Activated naive CD4-positive, alpha-beta T cell treated with anti-CD3 and anti-CD28 coated beads for 36 hours (primary cell): ENCODE measurements at regions not wholly inside any gene's neighbourhood (a gene's known extent, or its start where the extent isn't known, plus 50 kb on each side); places are given as distances from the start of the nearest gene placed in this dataset.
"Not testable (repeated sequence)": the region's sequence is repeated elsewhere in the genome, so short reads cannot be mapped to it uniquely, and the experiment has no call there.

Experiments used
- CTCF ChIA-PET: fragments of 350-600 bp; sonication (Branson Sonifier 250); formaldehyde crosslinking; loops from one replicate; lab custom pipeline; 2021; ENCODE audit warnings: antibody characterized with exemption; lab: Charles Lee
- DNase-seq: peaks from one replicate; pipeline ENCODE4 v3.0.0-alpha.2; 2020
- H3K27ac Mint-ChIP-seq: one replicate; pipeline ENCODE4 v1.8.0; 2021; ENCODE audit warnings: mild to moderate bottlenecking, mixed read lengths
- H3K27me3 Mint-ChIP-seq: one replicate; pipeline ENCODE4 v1.8.0; 2021; ENCODE audit warnings: low read depth, mixed read lengths
- H3K36me3 Mint-ChIP-seq: one replicate; pipeline ENCODE4 v1.8.0; 2021; ENCODE audit warnings: low read depth, mixed read lengths
- H3K4me1 Mint-ChIP-seq: one replicate; pipeline ENCODE4 v1.8.0; 2021; ENCODE audit warnings: low read depth, mixed read lengths
- H3K4me3 Mint-ChIP-seq: one replicate; pipeline ENCODE4 v1.8.0; 2021; ENCODE audit warnings: mild to moderate bottlenecking, moderate library complexity, mixed read lengths
- H3K9me3 Mint-ChIP-seq: one replicate; pipeline ENCODE4 v1.8.0; 2021; ENCODE audit warnings: mixed read lengths
- intact Hi-C: fragments of 100-400 bp; cut with micrococcal nuclease; formaldehyde crosslinking; loops from one replicate; pipeline ENCODE4 v1.15.1; 2023

DNA sequence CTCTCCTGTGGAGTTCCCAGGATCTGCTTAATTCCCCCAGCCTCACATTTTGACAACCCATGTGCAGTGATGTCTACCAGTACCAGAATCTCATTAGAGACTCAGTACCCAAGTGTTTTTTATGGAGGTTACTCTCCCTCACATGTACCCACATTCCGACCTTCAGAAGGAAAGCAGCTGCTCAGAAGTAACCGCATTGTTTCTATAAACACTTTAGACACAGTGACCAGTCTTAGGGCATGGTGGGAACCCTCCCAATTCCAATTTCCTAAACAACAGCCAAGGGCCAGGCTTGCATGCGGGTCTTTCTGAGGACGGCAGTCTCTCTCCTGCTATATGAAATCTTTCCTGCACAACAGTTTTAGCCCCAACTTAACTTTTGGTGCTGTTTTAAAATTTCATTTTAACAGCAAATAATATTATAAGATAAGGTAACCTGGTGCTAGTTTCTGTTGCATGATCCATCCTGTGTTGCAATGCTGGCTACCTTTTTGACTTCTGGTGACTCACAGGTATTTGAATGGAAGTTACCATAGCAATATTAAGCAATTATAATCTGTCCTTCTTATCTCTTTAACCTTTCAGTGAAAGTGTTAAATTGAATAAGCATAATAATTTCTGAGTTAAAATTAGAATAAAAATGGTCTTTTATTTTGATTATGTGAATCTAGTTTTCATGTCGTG is 98.3 kb upstream of the THOC3 start:
- H3K27ac Mint-ChIP-seq, H3K4me3 Mint-ChIP-seq, H3K4me1 Mint-ChIP-seq, CTCF ChIA-PET, H3K36me3 Mint-ChIP-seq, intact Hi-C loops, DNase-seq, H3K27me3 Mint-ChIP-seq, H3K9me3 Mint-ChIP-seq: not testable (repeated sequence)

GRCh38 chr5:176067162-176067561 is 99.0 kb upstream of the THOC3 start:
- H3K9me3 Mint-ChIP-seq, DNase-seq, H3K36me3 Mint-ChIP-seq, CTCF ChIA-PET, H3K4me3 Mint-ChIP-seq, H3K27ac Mint-ChIP-seq, intact Hi-C loops, H3K4me1 Mint-ChIP-seq, H3K27me3 Mint-ChIP-seq: not testable (repeated sequence)

- H3K9me3 Mint-ChIP-seq, H3K36me3 Mint-ChIP-seq, H3K4me1 Mint-ChIP-seq, intact Hi-C loops, H3K27me3 Mint-ChIP-seq, CTCF ChIA-PET, H3K4me3 Mint-ChIP-seq: not testable (repeated sequence)
- peak; percentile 50 for DNase-seq
- peak overlapping the region; percentile 36 for H3K27ac Mint-ChIP-seq
These were observed 99.8 kb upstream of the THOC3 start for GRCh38 chr5:176067948-176068347.

DNA sequence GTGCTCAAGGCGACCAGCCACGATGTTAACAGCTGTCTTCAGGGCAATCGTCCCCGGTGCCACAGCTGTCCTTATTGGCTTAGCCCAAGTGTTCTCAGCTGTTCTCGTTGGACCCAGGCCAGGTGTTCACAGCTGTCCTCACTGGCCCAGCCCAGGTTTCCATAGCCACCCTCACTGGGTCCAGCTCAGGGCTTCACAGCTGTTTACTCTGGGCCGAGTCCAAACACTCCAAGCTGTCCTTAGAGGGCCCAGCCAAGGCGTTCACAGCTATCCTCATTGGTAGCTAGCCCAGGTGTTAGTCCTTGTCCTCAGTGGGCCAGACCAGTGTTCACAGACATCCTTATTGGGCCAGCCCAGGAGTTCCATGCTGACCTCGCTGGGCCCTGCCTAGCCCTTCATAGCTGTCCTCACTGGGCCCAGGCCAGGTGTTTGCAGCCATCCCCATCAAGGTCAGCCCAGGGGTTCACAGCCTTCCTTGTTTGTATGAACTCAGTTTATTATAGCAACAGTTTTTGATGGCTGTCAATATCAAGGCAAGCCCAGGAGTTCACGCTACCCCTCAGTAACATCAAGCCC is 106.0 kb upstream of the THOC3 start:
- H3K27ac Mint-ChIP-seq, CTCF ChIA-PET, H3K4me1 Mint-ChIP-seq, H3K27me3 Mint-ChIP-seq, H3K36me3 Mint-ChIP-seq, DNase-seq, H3K4me3 Mint-ChIP-seq, H3K9me3 Mint-ChIP-seq, intact Hi-C loops: not testable (repeated sequence)

DNA sequence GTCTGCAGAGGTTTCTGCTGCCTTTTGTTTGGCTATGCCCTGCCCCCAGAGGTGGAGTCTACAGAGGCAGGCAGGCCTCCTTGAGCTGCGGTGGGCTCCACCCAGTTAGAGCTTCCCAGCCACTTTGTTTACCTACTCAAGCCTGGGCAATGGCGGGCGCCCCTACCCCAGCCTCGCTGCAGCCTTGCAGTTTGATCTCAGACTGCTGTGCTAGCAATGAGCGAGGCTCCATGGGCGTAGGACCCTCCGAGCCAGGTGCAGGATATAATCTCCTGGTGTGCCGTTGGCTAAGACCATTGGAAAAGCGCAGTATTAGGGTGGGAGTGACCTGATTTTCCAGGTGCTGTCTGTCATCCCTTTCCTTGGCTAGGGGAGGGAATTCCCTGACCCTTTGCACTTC is 115.6 kb upstream of the THOC3 start:
- H3K4me3 Mint-ChIP-seq, H3K27me3 Mint-ChIP-seq, DNase-seq, intact Hi-C loops, H3K36me3 Mint-ChIP-seq, H3K9me3 Mint-ChIP-seq, H3K27ac Mint-ChIP-seq, H3K4me1 Mint-ChIP-seq, CTCF ChIA-PET: not testable (repeated sequence)

GRCh38 chr5:176103083-176103482 is 135.0 kb upstream of the THOC3 start:
- CTCF ChIA-PET, H3K27me3 Mint-ChIP-seq, intact Hi-C loops, H3K9me3 Mint-ChIP-seq, H3K36me3 Mint-ChIP-seq, DNase-seq, H3K4me1 Mint-ChIP-seq, H3K4me3 Mint-ChIP-seq, H3K27ac Mint-ChIP-seq: not testable (repeated sequence)

DNA sequence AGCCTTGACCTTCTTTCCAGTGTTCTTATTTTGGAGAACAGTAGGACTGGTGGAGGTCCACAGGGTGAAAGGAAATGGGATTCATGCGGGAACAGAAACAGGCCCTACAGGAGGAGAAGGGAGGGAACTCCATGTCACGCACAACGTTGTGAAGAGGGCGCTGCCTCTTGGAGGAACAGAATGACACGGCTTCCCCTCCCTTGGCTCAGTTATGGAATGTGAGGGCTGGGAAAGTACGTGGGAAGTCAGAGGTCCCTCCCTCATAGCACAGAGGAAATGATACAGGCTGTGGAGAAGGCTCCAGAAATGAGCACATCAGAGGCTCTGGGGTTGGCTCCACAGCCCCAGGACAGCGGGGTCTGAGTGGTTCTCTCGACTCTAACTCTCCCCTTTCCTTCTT is 125.3 kb upstream of the SIMC1 start:
- H3K9me3 Mint-ChIP-seq, H3K36me3 Mint-ChIP-seq, CTCF ChIA-PET, H3K4me3 Mint-ChIP-seq, DNase-seq, H3K27ac Mint-ChIP-seq, H3K27me3 Mint-ChIP-seq, H3K4me1 Mint-ChIP-seq, intact Hi-C loops: not testable (repeated sequence)

GRCh38 chr5:176113673-176114335 is 124.4 kb upstream of the SIMC1 start:
- CTCF ChIA-PET, H3K4me3 Mint-ChIP-seq, H3K27ac Mint-ChIP-seq, H3K36me3 Mint-ChIP-seq, H3K9me3 Mint-ChIP-seq, intact Hi-C loops, H3K27me3 Mint-ChIP-seq, H3K4me1 Mint-ChIP-seq, DNase-seq: not testable (repeated sequence)

DNA sequence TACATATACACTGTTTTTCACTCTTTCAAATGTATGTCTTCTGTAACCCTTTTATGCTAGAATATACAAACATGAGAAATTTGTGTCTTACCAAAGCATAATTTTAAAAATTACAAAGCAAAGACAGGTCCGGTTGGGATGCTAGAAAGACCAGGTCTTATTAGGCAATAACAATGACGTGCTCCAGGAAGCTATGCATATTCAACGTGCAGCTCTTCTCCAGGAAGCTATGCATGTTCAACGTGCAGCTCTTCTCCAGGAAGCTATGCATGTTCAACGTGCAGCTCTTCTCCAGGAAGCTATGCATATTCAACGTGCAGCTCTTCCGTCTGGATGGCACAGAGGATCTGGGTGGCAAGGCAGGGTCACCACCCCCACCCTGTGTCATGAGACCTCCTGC is 123.4 kb upstream of the SIMC1 start:
- CTCF ChIA-PET, DNase-seq, H3K9me3 Mint-ChIP-seq, H3K27me3 Mint-ChIP-seq, intact Hi-C loops, H3K36me3 Mint-ChIP-seq, H3K27ac Mint-ChIP-seq, H3K4me1 Mint-ChIP-seq, H3K4me3 Mint-ChIP-seq: not testable (repeated sequence)

DNA sequence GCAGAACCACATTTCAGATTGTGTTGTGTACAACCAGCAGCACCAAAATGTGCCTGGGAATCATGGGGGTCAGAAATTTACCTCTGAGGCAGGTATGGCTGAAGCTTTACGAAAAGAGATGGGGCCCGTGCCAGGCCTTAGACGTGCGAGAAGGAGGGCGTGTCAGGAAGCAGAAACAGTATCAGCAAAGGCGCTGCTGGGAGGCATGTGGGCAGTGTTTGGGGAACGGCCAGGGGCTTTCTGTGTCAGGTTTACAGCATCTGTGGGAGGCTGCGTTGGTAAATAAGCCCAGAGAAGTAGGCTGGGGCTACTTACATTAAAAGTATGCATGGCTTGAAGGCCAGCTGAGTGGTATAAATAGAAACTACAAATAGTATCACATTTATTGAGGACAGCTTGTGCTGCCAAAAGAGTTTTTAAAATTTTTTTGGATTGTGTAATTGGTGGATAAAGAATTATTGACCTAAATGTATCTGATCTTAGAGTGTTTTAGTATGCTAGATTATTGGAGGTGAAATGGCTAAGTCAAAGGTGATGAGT is 120.5 kb upstream of the SIMC1 start:
- intact Hi-C loops, H3K4me3 Mint-ChIP-seq, H3K36me3 Mint-ChIP-seq, H3K27ac Mint-ChIP-seq, DNase-seq, CTCF ChIA-PET, H3K4me1 Mint-ChIP-seq, H3K27me3 Mint-ChIP-seq, H3K9me3 Mint-ChIP-seq: not testable (repeated sequence)

DNA sequence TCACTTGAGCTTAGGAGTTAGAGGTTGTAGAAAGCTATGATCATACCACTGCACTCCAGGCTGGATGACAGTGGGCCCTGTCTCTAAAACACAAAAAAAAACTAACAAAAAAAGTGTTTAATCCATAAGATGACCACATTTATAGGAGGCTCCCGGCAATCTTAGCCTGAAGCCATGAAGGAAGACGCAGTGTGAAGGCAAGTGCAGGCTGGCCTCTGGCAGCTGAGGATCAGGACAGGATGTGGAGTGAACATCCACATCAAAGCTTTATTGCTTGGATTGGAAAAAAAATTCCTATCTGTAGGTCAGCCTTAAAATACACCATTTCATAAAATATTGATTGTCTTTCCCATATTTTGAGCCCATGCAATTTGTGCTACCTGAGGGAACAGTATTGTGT is 115.9 kb upstream of the SIMC1 start:
- DNase-seq, H3K36me3 Mint-ChIP-seq, H3K4me3 Mint-ChIP-seq, intact Hi-C loops, H3K27ac Mint-ChIP-seq, CTCF ChIA-PET, H3K27me3 Mint-ChIP-seq, H3K9me3 Mint-ChIP-seq, H3K4me1 Mint-ChIP-seq: not testable (repeated sequence)

DNA sequence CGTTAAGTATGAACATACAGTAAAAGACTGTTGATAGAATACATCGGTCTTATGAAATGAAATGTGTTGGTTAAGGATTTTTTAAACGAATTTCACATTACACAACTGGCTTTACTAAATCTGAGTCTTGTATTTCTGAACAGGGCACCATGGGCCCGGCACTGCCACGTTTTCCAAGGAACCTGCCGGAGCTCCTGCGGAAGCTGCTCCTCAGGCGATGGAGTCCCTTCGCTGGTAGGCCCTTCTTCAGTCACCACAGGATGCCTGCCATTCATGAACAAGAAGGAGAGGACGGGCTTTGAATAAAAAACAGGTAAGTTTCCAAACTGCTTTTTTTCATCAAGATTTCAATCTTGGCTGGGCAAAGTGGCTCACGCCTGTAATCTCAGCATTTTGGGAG is 114.1 kb upstream of the SIMC1 start:
- H3K36me3 Mint-ChIP-seq, intact Hi-C loops, H3K4me1 Mint-ChIP-seq, H3K27ac Mint-ChIP-seq, CTCF ChIA-PET, H3K9me3 Mint-ChIP-seq, H3K27me3 Mint-ChIP-seq, DNase-seq, H3K4me3 Mint-ChIP-seq: not testable (repeated sequence)

- no peak overlapping the region for H3K27ac Mint-ChIP-seq
- CTCF ChIA-PET: interaction anchor here (0.7 kb wide), 1 partner anchor 529 kb away, joined by 3 read pairs; no protein-coding TSS in a partner anchor
- H3K4me1 Mint-ChIP-seq: peaks cover 19% of the 10 kb centered on the region
- DNase-seq: no peak
- no peak overlapping the region for H3K4me3 Mint-ChIP-seq
- intact Hi-C loops: no loop called here
- H3K9me3 Mint-ChIP-seq: no peaks in the 10 kb centered on the region
- H3K27me3 Mint-ChIP-seq: no peaks in the 10 kb centered on the region
- no peaks in the 10 kb centered on the region for H3K36me3 Mint-ChIP-seq
These were observed 106.5 kb upstream of the SIMC1 start for GRCh38 chr5:176131771-176132170.
